ENCODE measurements at regions not wholly inside any gene's neighbourhood (a gene's known extent, or its start where the extent isn't known, plus 50 kb on each side); places are given as distances from the start of the nearest gene placed in this dataset.

DNA sequence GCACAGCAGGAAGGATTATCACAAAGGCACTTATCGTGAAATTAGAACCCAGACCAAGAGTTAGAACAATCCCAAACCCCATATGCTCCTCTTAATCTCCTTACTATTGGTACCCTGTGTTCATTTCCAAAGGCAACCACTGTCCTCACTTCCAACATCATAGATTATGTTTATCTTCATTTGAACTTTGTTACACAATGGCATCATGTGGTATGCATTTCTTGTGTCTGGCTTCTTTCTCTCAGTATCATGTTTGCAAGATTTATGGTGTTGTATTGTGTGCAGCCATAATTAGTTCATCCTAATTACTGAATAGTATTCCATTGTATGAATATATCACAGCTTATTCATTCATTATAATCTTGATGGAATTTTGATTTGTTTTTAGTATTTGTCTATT, 124.6 kb upstream of the SEC61G start:
- TF ChIP-seq JUND (IDR thresholded peaks at IDR 0.05; ENCODE audit: low read depth), result no peak
- DNase-seq (ENCODE audit: low read depth in 1 of 2, low spot score in 1 of 2), result no peak
- in situ Hi-C loops (cut with HindIII; ENCODE audit: low pct_unique_long_range_greater_than_20kb, low sequenced_read_pairs), result no loop called here

DNA sequence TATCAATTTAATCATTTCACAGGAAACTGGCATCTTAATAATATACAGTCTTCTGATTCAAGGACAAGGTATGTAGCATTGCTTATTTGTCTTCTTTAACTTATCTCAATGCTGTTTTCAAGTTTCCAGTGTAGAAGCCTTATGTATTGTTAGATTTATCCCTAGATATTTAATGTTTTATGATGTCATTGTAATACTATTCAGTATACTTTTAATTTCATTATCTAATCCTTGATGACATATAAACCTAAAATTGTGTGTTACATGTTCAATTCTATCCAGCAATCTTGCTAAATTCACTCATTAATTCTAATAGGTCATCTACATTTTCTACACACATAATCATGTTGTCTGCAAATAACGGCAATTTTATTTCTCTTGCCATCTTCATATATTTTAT, 126.3 kb upstream of the SEC61G start:
- DNase-seq (ENCODE audit: low read depth in 1 of 2, low spot score in 1 of 2), result no peak
- no peak for TF ChIP-seq JUND (IDR thresholded peaks at IDR 0.05; ENCODE audit: low read depth)
- in situ Hi-C loops (cut with HindIII; ENCODE audit: low pct_unique_long_range_greater_than_20kb, low sequenced_read_pairs), result no loop called here

DNA sequence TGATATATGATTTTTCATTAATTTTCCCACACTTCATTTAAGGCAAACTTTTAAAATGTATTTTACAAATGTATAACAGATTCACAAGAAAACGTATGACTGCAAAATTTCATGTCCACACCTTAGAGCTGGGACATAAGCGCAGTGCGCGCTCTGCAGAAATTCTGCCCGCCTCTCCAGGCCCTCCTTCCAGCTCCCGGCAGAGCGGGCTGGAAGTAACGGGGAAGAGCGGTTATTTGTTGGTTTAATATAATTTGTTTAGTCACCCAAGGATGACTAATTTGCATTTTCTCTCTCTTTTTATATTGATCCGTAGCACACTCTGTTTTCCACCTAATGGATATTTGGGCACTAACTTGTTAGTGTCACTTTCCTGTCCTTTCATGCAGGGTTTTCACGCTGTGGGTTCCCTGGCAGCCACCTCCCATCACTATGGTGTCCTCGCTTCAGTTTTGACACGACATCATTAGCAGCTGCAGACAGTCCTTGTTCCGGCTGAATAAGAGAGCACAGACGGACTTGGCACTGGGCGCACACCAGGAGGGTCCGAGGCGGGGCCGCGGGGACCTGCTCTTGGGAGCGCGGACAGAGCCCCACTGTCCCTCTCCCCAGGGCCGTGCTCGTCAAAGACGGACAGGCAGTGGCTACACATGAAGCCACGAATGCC, 129.2 kb upstream of the SEC61G start:
- in situ Hi-C loops (cut with HindIII; ENCODE audit: low pct_unique_long_range_greater_than_20kb, low sequenced_read_pairs), result no loop called here
- DNase-seq (ENCODE audit: low read depth in 1 of 2, low spot score in 1 of 2), result no peak
- TF ChIP-seq JUND (IDR thresholded peaks at IDR 0.05; ENCODE audit: low read depth), result no peak

DNA sequence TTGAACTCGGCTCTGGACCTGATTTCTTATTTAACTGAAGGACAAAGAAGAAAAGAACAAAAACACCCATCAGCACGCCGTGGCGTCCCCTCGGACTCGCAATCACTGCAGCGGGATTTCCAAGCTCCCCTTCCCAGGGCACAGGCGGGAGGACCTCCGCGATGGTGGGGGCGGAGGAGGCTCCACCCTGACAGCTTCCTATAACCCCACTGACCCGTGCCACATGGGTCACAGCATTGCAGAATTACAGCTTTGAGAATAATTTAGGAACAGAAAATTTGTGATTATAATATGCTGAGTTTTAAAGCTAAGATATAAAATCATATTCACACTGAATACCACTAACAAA, 129.7 kb upstream of the SEC61G start:
- no peak for TF ChIP-seq JUND (IDR thresholded peaks at IDR 0.05; ENCODE audit: low read depth)
- in situ Hi-C loops (cut with HindIII; ENCODE audit: low pct_unique_long_range_greater_than_20kb, low sequenced_read_pairs), result no loop called here
- no peak for DNase-seq (ENCODE audit: low read depth in 1 of 2, low spot score in 1 of 2)

DNA sequence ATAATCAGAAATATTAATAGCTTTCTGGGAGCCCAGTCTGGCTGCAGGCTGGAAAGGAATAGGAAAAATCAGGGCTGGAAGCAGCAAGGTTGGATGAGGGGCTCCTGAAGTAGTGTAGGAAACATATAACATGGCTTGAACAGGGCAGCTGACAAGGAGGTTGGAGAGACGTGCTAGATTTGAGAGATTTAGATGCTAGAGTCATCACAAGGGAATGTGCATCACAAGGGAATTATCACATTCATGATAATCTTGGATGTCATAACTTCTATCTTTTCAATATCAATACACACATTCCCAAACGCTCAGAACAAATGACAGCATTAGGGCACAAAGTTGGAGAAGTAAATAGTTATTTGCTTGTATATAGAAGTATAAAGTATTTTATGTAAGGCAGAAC, 120.9 kb upstream of the EGFR start:
- no peak for DNase-seq (ENCODE audit: low read depth in 1 of 2, low spot score in 1 of 2)
- no peak for TF ChIP-seq JUND (IDR thresholded peaks at IDR 0.05; ENCODE audit: low read depth)
- in situ Hi-C loops (cut with HindIII; ENCODE audit: low pct_unique_long_range_greater_than_20kb, low sequenced_read_pairs), result no loop called here

DNA sequence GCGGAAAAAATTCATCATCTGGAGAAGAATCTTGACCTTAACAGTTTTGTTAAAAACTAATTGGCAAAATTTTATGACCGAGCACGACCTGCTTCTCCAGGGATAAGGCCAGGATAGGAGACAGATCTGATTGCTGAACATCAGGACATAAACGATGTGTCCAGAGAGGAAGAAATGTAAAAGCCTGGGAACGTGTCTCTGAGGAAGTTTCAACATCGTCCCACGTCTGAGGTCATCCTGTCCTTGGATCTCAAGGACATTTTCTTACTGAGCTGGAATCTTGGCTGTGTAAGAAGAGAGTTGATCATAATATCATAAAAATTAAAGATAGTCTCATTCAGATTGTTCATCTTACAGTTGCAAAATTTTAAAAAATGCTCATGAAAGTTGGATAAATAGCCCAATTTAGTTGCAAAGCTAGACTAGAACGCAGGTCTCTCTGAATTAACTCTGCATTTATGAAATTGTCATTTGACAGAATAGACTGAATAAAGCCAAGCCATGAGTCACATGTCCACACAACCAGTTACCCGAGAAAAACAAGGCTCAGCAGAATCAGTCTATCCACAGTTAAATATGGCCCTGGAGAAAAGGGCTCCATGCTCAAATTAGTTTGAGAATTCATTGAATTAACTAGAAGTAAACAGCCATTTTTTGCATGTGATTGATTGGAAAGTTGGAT, 120.0 kb upstream of the EGFR start:
- TF ChIP-seq JUND (IDR thresholded peaks at IDR 0.05; ENCODE audit: low read depth), result no peak
- in situ Hi-C loops (cut with HindIII; ENCODE audit: low pct_unique_long_range_greater_than_20kb, low sequenced_read_pairs), result no loop called here
- no peak for DNase-seq (ENCODE audit: low read depth in 1 of 2, low spot score in 1 of 2)

DNA sequence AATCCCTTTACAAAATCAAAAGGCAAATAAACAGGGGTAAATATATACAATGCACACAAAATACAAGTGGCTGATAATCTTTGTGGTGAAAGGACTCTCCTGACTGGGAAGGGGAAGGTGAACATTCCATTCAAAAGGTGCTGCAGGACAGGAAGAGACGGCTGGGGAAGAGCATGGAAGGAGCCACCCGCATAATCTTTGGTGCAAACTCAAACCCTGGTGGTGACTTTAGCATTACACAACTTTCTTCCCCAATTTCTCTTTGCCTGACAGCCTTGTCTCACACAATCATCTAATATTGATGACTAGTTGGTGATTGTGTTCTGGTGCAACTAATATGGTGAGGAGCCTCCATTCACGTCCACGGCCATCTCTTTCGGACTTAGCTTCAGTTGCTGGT, 117.0 kb upstream of the EGFR start:
- DNase-seq (ENCODE audit: low read depth in 1 of 2, low spot score in 1 of 2), result no peak
- TF ChIP-seq JUND (IDR thresholded peaks at IDR 0.05; ENCODE audit: low read depth), result no peak
- in situ Hi-C loops (cut with HindIII; ENCODE audit: low pct_unique_long_range_greater_than_20kb, low sequenced_read_pairs), result no loop called here

DNA sequence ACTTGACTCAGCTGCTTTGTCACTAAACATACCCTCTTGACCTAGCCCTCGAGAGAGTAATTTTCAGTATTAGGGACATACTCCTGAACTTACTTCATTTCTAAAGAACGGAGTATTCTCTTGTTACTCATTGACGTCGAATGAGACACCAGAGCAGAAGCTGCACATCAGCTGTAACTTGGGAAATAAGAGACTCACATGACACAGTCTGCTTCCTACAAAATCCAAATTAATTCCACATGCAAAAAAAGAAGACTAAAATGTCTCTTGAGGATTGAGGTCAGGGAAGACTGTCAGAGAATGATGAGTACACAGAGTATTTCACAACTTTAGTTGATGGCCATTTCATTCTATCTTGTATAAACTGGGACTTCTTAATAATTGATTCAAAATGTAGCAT, 114.7 kb upstream of the EGFR start:
- no peak for DNase-seq (ENCODE audit: low read depth in 1 of 2, low spot score in 1 of 2)
- no peak for TF ChIP-seq JUND (IDR thresholded peaks at IDR 0.05; ENCODE audit: low read depth)
- in situ Hi-C loops (cut with HindIII; ENCODE audit: low pct_unique_long_range_greater_than_20kb, low sequenced_read_pairs), result no loop called here

DNA sequence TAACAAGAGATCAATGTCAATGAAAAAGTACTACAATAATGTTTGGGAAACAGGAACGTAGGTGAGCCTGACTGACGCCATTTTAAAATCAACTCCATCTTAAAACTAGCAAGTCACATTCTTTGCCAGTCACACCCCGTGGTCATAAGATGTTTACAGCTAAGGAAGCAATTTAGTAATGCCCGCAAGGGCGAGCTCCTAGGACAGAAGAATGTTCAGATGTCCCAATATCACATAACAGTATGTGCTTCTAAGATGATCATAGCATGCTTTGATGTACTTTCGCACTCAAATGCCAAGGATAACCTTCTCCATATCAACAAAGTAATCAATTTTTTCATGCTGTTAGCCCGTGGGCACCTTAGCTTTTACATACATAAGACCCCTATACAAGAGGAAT, 113.8 kb upstream of the EGFR start:
- no peak for TF ChIP-seq JUND (IDR thresholded peaks at IDR 0.05; ENCODE audit: low read depth)
- DNase-seq (ENCODE audit: low read depth in 1 of 2, low spot score in 1 of 2), result peak in 1 of 2 experiments; percentile 35
- in situ Hi-C loops (cut with HindIII; ENCODE audit: low pct_unique_long_range_greater_than_20kb, low sequenced_read_pairs), result no loop called here

DNA sequence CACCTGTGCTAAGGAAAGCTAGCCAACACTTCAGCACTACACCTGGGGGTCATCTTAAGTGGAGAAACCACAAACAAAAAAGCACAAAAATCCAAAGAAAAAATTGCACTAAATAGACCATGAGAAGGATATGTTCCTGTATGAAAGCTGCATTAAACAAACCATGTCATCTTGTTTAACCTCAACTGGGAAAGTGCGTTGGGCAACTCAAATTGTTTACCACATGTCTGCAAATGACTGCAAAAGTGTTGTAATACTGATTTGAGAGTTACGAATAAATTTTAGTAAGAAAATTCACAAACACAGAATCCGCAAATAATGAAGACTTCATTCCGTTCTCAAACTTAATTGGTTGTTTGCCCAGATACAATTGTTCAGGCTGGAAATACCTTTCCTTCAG, 111.9 kb upstream of the EGFR start:
- in situ Hi-C loops (cut with HindIII; ENCODE audit: low pct_unique_long_range_greater_than_20kb, low sequenced_read_pairs), result no loop called here
- no peak for TF ChIP-seq JUND (IDR thresholded peaks at IDR 0.05; ENCODE audit: low read depth)
- no peak for DNase-seq (ENCODE audit: low read depth in 1 of 2, low spot score in 1 of 2)

DNA sequence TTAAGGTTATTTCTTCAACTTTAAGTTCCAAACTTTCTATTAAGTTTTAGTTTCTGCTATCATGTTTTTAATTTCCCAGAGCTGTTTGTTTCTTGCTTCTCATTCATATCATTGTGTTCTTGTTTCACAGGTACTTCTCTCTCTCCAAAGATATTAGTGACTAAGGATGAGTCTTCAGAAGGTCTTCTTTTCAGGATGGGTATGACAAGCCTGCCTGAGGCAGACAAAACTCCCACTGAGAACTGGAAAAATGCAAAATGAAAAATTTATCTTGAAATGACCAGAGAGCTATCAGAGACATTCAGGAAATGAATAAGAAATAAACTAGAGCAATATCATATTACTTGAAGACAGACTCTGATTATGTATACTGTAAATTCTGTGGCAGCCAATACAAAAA, 110.8 kb upstream of the EGFR start:
- TF ChIP-seq JUND (IDR thresholded peaks at IDR 0.05; ENCODE audit: low read depth), result no peak
- no peak for DNase-seq (ENCODE audit: low read depth in 1 of 2, low spot score in 1 of 2)
- in situ Hi-C loops (cut with HindIII; ENCODE audit: low pct_unique_long_range_greater_than_20kb, low sequenced_read_pairs), result no loop called here

DNA sequence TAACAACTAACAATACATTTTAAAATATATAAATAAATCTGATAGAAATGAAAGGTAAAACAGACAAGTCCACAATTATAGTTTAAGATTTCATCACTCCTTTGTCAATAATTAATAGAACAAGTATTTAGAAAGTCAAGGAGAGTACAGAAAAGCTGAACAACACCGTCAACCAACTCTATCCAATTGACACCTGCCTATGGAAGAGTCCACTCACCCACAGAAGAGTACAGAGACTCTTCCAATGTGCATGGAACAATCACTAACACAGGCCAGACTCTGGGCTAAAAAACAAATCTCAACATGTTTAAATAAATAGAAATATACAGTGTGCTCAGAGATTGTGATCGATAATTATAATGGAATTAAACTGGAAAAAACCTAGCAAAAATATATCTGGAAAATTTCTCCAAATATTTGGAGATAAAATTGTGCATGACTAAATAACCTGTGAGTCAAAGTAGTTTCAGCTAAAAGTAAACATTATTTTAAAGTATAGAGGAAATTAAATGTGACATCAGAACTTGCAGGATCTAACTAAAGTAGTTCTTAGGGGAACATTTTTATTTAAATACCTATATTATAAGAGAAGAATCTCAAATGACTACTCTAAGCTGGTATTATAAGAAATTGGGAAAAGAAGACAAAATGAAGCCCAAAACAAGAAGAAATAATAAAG, 109.9 kb upstream of the EGFR start:
- DNase-seq (ENCODE audit: low read depth in 1 of 2, low spot score in 1 of 2), result no peak
- TF ChIP-seq JUND (IDR thresholded peaks at IDR 0.05; ENCODE audit: low read depth), result no peak
- in situ Hi-C loops (cut with HindIII; ENCODE audit: low pct_unique_long_range_greater_than_20kb, low sequenced_read_pairs), result no loop called here

DNA sequence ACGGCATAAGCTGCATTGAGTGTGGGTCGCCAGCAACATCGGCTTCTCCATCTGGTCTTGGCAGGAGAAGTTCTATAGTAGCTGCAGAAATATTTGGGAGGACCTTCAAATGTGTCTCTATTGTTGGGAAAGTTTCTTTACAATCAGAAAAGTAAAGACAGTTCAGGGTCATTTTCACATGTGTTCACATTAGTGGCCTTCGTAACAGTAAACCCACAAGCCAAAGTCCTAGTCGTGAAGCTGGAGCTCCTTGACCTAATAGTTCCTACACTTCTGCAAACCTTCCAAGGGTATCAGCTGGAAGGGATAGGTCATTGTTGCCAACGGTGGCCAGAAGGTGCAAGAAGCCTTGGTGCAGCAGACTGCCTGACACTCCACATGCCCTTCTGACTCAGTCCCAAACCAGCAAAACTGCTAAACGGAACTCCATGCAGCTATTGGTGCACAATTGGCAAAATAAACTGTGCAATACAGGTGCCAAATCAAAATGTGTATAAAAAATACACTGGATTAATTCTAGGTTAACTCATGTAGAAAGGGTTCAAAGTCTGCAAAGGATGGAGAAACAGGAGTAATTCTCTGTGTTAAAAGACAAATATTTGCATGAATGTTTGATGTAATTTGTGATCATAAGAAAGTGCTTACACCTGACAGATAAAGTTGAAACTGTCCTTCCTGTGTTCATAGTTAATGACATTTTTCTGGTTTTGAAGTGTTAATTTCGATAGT, 102.8 kb upstream of the EGFR start:
- no peak for DNase-seq (ENCODE audit: low read depth in 1 of 2, low spot score in 1 of 2)
- in situ Hi-C loops (cut with HindIII; ENCODE audit: low pct_unique_long_range_greater_than_20kb, low sequenced_read_pairs), result no loop called here
- TF ChIP-seq JUND (IDR thresholded peaks at IDR 0.05; ENCODE audit: low read depth), result no peak
